ENCODE measurements at regions not wholly inside any gene's neighbourhood (a gene's known extent, or its start where the extent isn't known, plus 50 kb on each side); places are given as distances from the start of the nearest gene placed in this dataset.
"Not testable (repeated sequence)": the region's sequence is repeated elsewhere in the genome, so short reads cannot be mapped to it uniquely, and the experiment has no call there.

DNA sequence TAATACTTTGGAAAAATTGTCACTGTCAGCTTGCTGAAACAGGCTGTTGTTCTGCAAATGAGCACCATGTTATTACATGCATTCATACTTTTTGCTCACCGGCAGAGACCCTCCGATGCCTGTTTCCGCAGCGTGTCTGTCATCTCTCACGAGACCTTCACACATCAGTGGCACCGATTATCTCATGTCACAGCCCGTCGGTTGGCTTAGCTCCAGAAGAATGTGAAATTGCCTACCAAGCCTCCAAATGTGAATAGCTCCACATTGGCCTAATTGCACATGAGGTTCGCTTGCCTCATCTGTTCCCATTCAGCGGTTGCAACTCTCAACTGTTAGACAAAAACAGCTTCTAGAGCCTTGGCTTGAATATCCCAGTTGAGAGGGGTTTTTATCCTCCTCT lies 233.0 kb downstream of the ACTR3 start:
- no peaks in the 10 kb centered on the region for H3K27me3 ChIP-seq
- H3K27ac ChIP-seq, result no peak overlapping the region
- H3K4me1 ChIP-seq, result no peaks in the 10 kb centered on the region
- H3K36me3 ChIP-seq, result no peaks in the 10 kb centered on the region
- TF ChIP-seq, protein P1, sequence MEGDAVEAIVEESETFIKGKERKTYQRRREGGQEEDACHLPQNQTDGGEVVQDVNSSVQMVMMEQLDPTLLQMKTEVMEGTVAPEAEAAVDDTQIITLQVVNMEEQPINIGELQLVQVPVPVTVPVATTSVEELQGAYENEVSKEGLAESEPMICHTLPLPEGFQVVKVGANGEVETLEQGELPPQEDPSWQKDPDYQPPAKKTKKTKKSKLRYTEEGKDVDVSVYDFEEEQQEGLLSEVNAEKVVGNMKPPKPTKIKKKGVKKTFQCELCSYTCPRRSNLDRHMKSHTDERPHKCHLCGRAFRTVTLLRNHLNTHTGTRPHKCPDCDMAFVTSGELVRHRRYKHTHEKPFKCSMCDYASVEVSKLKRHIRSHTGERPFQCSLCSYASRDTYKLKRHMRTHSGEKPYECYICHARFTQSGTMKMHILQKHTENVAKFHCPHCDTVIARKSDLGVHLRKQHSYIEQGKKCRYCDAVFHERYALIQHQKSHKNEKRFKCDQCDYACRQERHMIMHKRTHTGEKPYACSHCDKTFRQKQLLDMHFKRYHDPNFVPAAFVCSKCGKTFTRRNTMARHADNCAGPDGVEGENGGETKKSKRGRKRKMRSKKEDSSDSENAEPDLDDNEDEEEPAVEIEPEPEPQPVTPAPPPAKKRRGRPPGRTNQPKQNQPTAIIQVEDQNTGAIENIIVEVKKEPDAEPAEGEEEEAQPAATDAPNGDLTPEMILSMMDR (IDR thresholded peaks at IDR 0.05), result no peak
- no peak for DNase-seq (ENCODE audit: low spot score in 2 of 2)
- intact Hi-C loops (cut with DNase I), result no loop called here
- H3K9me3 ChIP-seq, result no peaks in the 10 kb centered on the region
- H3K4me3 ChIP-seq, result no peak overlapping the region

DNA sequence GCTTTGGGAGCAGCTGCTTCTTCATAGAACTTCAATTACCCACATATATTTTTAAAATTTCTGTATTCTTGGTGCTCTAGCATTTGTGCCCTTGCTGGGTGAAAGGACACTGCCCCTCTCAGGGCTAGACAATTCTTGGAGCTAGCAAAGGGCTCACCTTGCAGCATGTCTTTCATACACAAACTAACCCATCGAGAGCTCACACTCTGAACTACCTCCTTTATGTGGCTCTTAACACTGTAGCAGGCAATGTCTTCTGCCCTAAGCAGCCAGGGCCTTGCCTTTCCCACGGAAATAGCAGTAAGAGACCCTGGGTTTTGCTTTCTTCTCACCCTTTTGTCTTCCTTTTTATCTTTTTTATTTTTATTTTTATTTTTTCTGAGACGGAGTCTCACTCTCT lies 234.0 kb downstream of the ACTR3 start:
- TF ChIP-seq, protein P1 (IDR thresholded peaks at IDR 0.05), result no peak
- H3K36me3 ChIP-seq, result no peaks in the 10 kb centered on the region
- H3K27me3 ChIP-seq, result no peaks in the 10 kb centered on the region
- H3K9me3 ChIP-seq, result no peaks in the 10 kb centered on the region
- H3K27ac ChIP-seq, result no peak overlapping the region
- DNase-seq (ENCODE audit: low spot score in 2 of 2), result no peak
- no peak overlapping the region for H3K4me3 ChIP-seq
- intact Hi-C loops (cut with DNase I), result no loop called here
- H3K4me1 ChIP-seq, result no peaks in the 10 kb centered on the region

GRCh38 chr2:114127372-114127771 lies 237.5 kb downstream of the ACTR3 start:
- no peak overlapping the region for H3K4me3 ChIP-seq
- intact Hi-C loops (cut with DNase I), result no loop called here
- H3K27ac ChIP-seq, result no peak overlapping the region
- no peaks in the 10 kb centered on the region for H3K9me3 ChIP-seq
- TF ChIP-seq, protein P1 (IDR thresholded peaks at IDR 0.05), result no peak
- DNase-seq (ENCODE audit: low spot score in 2 of 2), result no peak
- no peaks in the 10 kb centered on the region for H3K27me3 ChIP-seq
- H3K4me1 ChIP-seq, result no peaks in the 10 kb centered on the region
- no peaks in the 10 kb centered on the region for H3K36me3 ChIP-seq

DNA sequence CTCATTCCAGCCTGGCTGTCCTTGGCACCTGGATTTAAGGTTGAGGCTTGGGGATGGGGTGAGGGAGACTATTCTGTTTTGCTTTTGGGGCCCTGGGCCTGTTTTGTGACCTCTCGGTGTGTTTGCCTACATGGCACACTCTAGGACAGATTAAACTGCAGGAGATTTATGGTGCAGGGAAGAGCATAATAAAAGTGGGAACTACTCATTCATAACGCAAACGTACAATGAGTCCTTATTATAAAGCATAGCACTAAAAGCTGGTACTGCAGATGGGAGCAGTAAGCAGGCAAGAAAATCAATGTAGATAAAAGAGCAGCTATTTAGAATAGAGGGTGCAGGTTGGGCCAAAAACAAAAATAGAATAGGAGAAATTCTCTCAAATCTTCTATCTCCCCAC lies 238.4 kb downstream of the ACTR3 start:
- Histone ChIP-seq H3K9me3 (no peaks in the 10 kb centered on the region), H3K27ac (no peak overlapping the region), H3K36me3 (no peaks in the 10 kb centered on the region), H3K27me3 (no peaks in the 10 kb centered on the region), H3K4me1 (no peaks in the 10 kb centered on the region), H3K4me3 (no peak overlapping the region)
- no peak for DNase-seq (ENCODE audit: low spot score in 2 of 2)
- intact Hi-C loops (cut with DNase I), result no loop called here
- TF ChIP-seq, protein P1 (IDR thresholded peaks at IDR 0.05), result no peak

DNA sequence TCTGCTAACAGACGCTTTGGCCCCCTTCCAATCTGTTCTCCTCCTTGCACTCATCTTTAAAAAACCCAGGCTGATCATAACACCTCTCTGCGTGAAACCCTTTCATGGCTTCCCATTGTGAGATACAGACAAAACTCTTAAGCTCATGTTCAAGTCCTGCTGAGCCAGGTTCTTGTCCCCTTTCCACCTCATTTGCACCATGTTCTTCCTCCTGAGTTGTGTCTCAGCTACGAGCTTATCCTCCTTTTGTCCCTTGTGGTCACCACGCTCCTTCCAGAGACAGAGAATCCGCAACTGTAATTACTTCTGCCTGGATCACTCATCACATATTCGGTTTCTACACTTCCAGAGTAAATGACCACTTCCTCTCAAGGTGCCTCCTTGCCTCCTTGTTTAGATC lies 238.8 kb downstream of the ACTR3 start:
- Histone ChIP-seq H3K36me3 (no peaks in the 10 kb centered on the region), H3K27me3 (no peaks in the 10 kb centered on the region), H3K4me3 (no peak overlapping the region), H3K27ac (no peak overlapping the region), H3K4me1 (no peaks in the 10 kb centered on the region), H3K9me3 (no peaks in the 10 kb centered on the region)
- intact Hi-C loops (cut with DNase I), result no loop called here
- TF ChIP-seq, protein P1 (IDR thresholded peaks at IDR 0.05), result no peak
- no peak for DNase-seq (ENCODE audit: low spot score in 2 of 2)

DNA sequence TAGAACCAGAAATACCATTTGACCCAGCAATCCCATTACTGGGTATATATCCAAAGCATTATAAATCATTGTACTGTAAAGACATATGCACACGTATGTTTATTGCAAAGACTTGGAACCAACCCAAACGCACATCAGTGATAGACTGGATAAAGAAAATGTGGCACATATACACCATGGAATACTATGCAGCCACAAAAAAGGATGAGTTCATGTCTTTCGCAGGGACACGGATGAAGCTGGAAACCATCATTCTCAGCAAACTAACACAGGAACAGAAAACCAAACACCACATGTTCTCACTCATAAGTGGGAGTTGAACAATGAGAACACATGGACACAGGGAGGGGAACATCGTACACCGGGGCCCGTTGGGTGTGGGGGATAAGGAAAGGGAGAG lies 242.2 kb downstream of the ACTR3 start:
- H3K9me3 ChIP-seq; H3K4me1 ChIP-seq; DNase-seq (ENCODE audit: low spot score in 2 of 2); H3K36me3 ChIP-seq; H3K27ac ChIP-seq; H3K4me3 ChIP-seq; H3K27me3 ChIP-seq; intact Hi-C loops (cut with DNase I): not testable (repeated sequence)

Data from ascending aorta (tissue), 2 donors.